DND-41 (cell line): ENCODE measurements at regions not wholly inside any gene's neighbourhood (a gene's known extent, or its start where the extent isn't known, plus 50 kb on each side); places are given as distances from the start of the nearest gene placed in this dataset.
"Not testable (repeated sequence)": the region's sequence is repeated elsewhere in the genome, so short reads cannot be mapped to it uniquely, and the experiment has no call there.

ENCODE experiments used
- ATAC-seq: fragments of 200-7000 bp; cut with Tn5 transposase; 3 replicates; pipeline ENCODE4 v1.9.1; 2021; ENCODE audit warnings: low read depth; ENCODE audit not compliant: insufficient read depth
- DNase-seq: peaks from one replicate; pipeline ENCODE4 v3.0.0-alpha.2; 2020
- H2AFZ ChIP-seq: 2 replicates; pipeline ENCODE4 v1.6.0; 2012; ENCODE audit warnings: low read depth, low read length
- H3K27ac ChIP-seq: 2 replicates; pipeline ENCODE4 v1.5.1; 2012; ENCODE audit warnings: low read length, inconsistent platforms
- H3K27me3 ChIP-seq: fragments of 200-600 bp; sonication (generic); 2 replicates; pipeline ENCODE4 v1.6.0; 2012; ENCODE audit warnings: low read length, mild to moderate bottlenecking, inconsistent platforms; ENCODE audit not compliant: insufficient read depth, poor library complexity
- H3K36me3 ChIP-seq: 2 replicates; pipeline ENCODE4 v1.5.1; 2012; ENCODE audit warnings: low read length, inconsistent platforms; ENCODE audit not compliant: insufficient read depth
- H3K4me1 ChIP-seq: 2 replicates; pipeline ENCODE4 v1.5.1; 2012; ENCODE audit warnings: mild to moderate bottlenecking, low read length; ENCODE audit not compliant: insufficient read depth
- H3K4me2 ChIP-seq: 2 replicates; pipeline ENCODE4 v1.6.0; 2012; ENCODE audit warnings: mild to moderate bottlenecking, moderate library complexity, low read length, inconsistent platforms; ENCODE audit not compliant: insufficient read depth
- H3K4me3 ChIP-seq, 2 experiments: fragments of 200-600 bp in 1 of 2; shearing (Covaris generic) in 1 of 2; 2 replicates each; pipeline ENCODE4 v1.5.1; 2012 to 2016; ENCODE audit warnings: inconsistent platforms in 2 of 2, low read length in 2 of 2, mild to moderate bottlenecking in 2 of 2, low read depth in 1 of 2, moderate library complexity in 1 of 2
- H3K79me2 ChIP-seq: 2 replicates; pipeline ENCODE4 v1.6.0; 2012; ENCODE audit warnings: low read length, inconsistent platforms; ENCODE audit not compliant: insufficient read depth
- H3K9ac ChIP-seq: 2 replicates; pipeline ENCODE4 v1.6.0; 2012; ENCODE audit warnings: low read depth, mild to moderate bottlenecking, inconsistent platforms, low read length, moderate library complexity
- H3K9me3 ChIP-seq: 2 replicates; pipeline ENCODE4 v1.5.1; 2012; ENCODE audit warnings: low read length, moderate library complexity, mild to moderate bottlenecking, inconsistent platforms; ENCODE audit not compliant: insufficient read depth, severe bottlenecking
- H4K20me1 ChIP-seq: 2 replicates; pipeline ENCODE4 v1.6.0; 2012; ENCODE audit warnings: low read length; ENCODE audit not compliant: insufficient read depth
- EZH2 ChIP-seq: IDR thresholded peaks from 3 replicates; pipeline ENCODE4 v1.6.1; 2012; ENCODE audit warnings: borderline replicate concordance, low read depth, mild to moderate bottlenecking, moderate library complexity, low read length, inconsistent platforms; ENCODE audit not compliant: severe bottlenecking
- TF ChIP-seq, protein P1 (sequence below): IDR thresholded peaks from 2 replicates; pipeline ENCODE4 v1.5.1; 2012; ENCODE audit warnings: borderline replicate concordance, low read length, moderate library complexity, mild to moderate bottlenecking; ENCODE audit not compliant: poor library complexity, severe bottlenecking; ENCODE audit errors: extremely low read depth

DNA sequence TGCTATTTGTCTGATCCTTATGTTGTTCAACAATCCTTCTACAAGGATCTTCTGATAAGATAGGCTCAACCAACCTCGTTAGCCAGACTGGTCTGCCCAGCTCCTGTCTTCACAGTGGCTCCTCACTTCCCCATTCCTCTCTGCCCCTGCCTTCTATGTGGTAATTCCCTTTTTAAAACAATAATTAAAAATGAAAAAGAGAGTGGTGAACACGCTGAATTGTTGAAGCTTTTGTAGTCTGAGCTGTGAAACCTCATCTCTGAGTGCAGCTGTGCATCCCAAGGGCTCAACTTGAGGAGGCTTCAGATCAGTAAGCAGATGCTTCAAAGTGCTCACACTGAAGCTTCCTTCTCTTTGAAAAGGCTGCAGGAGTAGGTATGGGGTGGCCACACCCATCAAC is 70.7 kb upstream of the JUN start:
- H2AFZ ChIP-seq: no peak overlapping the region
- H3K4me2 ChIP-seq: no peak overlapping the region
- DNase-seq: peak; percentile 16
- TF ChIP-seq EZH2: no peak
- TF ChIP-seq, protein P1, sequence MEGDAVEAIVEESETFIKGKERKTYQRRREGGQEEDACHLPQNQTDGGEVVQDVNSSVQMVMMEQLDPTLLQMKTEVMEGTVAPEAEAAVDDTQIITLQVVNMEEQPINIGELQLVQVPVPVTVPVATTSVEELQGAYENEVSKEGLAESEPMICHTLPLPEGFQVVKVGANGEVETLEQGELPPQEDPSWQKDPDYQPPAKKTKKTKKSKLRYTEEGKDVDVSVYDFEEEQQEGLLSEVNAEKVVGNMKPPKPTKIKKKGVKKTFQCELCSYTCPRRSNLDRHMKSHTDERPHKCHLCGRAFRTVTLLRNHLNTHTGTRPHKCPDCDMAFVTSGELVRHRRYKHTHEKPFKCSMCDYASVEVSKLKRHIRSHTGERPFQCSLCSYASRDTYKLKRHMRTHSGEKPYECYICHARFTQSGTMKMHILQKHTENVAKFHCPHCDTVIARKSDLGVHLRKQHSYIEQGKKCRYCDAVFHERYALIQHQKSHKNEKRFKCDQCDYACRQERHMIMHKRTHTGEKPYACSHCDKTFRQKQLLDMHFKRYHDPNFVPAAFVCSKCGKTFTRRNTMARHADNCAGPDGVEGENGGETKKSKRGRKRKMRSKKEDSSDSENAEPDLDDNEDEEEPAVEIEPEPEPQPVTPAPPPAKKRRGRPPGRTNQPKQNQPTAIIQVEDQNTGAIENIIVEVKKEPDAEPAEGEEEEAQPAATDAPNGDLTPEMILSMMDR: no peak
- H3K9me3 ChIP-seq: no peaks in the 10 kb centered on the region
- no peaks in the 10 kb centered on the region for H4K20me1 ChIP-seq
- H3K79me2 ChIP-seq: no peaks in the 10 kb centered on the region
- no peaks in the 10 kb centered on the region for H3K27me3 ChIP-seq
- no peak overlapping the region for H3K9ac ChIP-seq
- H3K4me1 ChIP-seq: no peaks in the 10 kb centered on the region
- no peak overlapping the region for H3K4me3 ChIP-seq
- no peak overlapping the region for H3K27ac ChIP-seq
- no peaks in the 10 kb centered on the region for H3K36me3 ChIP-seq
- ATAC-seq: peak; percentile 63; the same call in 2 of the 3 replicates

- H2AFZ ChIP-seq: no peak overlapping the region
Measured at GRCh38 chr1:58855274-58856165, 71.7 kb upstream of the JUN start.

DNA sequence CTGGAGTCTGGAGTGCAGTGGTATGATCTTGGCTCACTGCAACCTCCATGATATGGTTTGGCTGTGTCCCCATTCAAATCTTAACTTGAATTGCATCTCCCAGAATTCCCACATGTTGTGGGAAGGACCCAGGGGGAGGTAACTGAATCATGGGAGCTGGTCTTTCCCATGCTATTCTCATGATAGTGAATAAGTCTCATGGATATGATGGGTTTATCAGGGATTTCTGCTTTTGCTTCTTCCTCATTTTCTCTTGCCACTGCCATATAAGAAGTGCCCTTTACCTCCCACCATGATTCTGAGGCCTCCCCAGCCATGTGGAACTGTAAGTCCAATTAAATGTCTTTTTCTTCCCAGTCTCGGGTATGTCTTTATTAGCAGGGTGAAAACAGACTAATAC is 72.4 kb upstream of the JUN start:
- not testable (repeated sequence) for H3K27ac ChIP-seq, H4K20me1 ChIP-seq, ATAC-seq

More at GRCh38 chr1:58855274-58856165, 71.7 kb upstream of the JUN start:
- H4K20me1 ChIP-seq: no peaks in the 10 kb centered on the region
- TF ChIP-seq, protein P1: no peak
- TF ChIP-seq EZH2: no peak
- H3K4me1 ChIP-seq: no peaks in the 10 kb centered on the region
- H3K4me3 ChIP-seq: no peak overlapping the region
- ATAC-seq (no peak), DNase-seq (no peak)
- H3K9ac ChIP-seq: no peak overlapping the region
- H3K27me3 ChIP-seq: no peaks in the 10 kb centered on the region
- no peak overlapping the region for H3K27ac ChIP-seq
- H3K79me2 ChIP-seq: no peaks in the 10 kb centered on the region
- H3K36me3 ChIP-seq: no peaks in the 10 kb centered on the region
- H3K4me2 ChIP-seq: no peak overlapping the region
- no peaks in the 10 kb centered on the region for H3K9me3 ChIP-seq

GRCh38 chr1:58857680-58858673 is 74.1 kb upstream of the JUN start:
- Histone ChIP-seq H2AFZ (no peak overlapping the region), H3K79me2 (no peaks in the 10 kb centered on the region), H3K9me3 (no peaks in the 10 kb centered on the region), H3K4me2 (no peak overlapping the region), H3K27ac (no peak overlapping the region), H3K27me3 (no peaks in the 10 kb centered on the region), H3K36me3 (no peaks in the 10 kb centered on the region), H3K9ac (no peak overlapping the region), H4K20me1 (no peaks in the 10 kb centered on the region), H3K4me3 (no peak overlapping the region), H3K4me1 (no peaks in the 10 kb centered on the region)
- DNase-seq: peak; percentile 25
- TF ChIP-seq, protein P1: no peak
- no peak for TF ChIP-seq EZH2
- peak; percentile 75 for ATAC-seq

More for the DNA sequence above, 72.4 kb upstream of the JUN start:
- not testable (repeated sequence) for H3K27me3 ChIP-seq, H3K4me2 ChIP-seq, H3K4me1 ChIP-seq, H2AFZ ChIP-seq, H3K79me2 ChIP-seq, H3K36me3 ChIP-seq, H3K9ac ChIP-seq, H3K4me3 ChIP-seq, H3K9me3 ChIP-seq, DNase-seq
